HepG2 (cell line): ENCODE measurements at regions not wholly inside any gene's neighbourhood (a gene's known extent, or its start where the extent isn't known, plus 50 kb on each side); places are given as distances from the start of the nearest gene placed in this dataset.
"Not testable (repeated sequence)": the region's sequence is repeated elsewhere in the genome, so short reads cannot be mapped to it uniquely, and the experiment has no call there.

ENCODE experiments used
- ATAC-seq: fragments of 200-7000 bp; cut with Tn5 transposase; 3 replicates; pipeline ENCODE4 v1.9.1; 2020; ENCODE audit warnings: mild to moderate bottlenecking, moderate library complexity
- BruUV-seq: library from RNA; stranded (reverse); fragments of 400-500 nt; replicated peaks from 2 replicates; lab custom pipeline; 2021; lab: Mats Ljungman, UMichigan
- CTCF ChIA-PET: fragments of 300-600 bp; formaldehyde crosslinking; extraction: SDS; loops from one replicate; lab custom pipeline; 2021; ENCODE audit warnings: low total read pairs, inconsistent platforms, low intra/inter-chr PET ratio; lab: Yijun Ruan, JAX
- POLR2A ChIA-PET: fragments of 350-600 bp; sonication (Branson Sonifier 250); formaldehyde crosslinking; loops from one replicate; lab custom pipeline; 2020; ENCODE audit warnings: antibody characterized with exemption, inconsistent platforms; lab: Yijun Ruan, JAX
- DNase-seq: peaks from one replicate; pipeline ENCODE4 v3.0.0-alpha.2; 2015; ENCODE audit warnings: low spot score
- FAIRE-seq: peaks from 3 replicates; lab custom pipeline; 2011; peaks lifted over from hg19 to GRCh38; lab: Jason Lieb, UNC
- H2AFZ ChIP-seq: one replicate; pipeline ENCODE4 v1.6.1; 2011; ENCODE audit warnings: low read length, inconsistent platforms
- H3K27ac ChIP-seq: fragments of 300-600 bp; 3 replicates; pipeline ENCODE4 v1.8.0; 2011; ENCODE audit warnings: mixed run types, mild to moderate bottlenecking, mixed read lengths, low read length, inconsistent platforms; ENCODE audit not compliant: insufficient read depth; ENCODE audit errors: extremely low read length
- H3K27me3 ChIP-seq, 2 experiments: fragments of 200-600 bp in 1 of 2; 2 replicates in 1 of 2; 3 replicates in 1 of 2; pipeline versions ENCODE4 v1.6.0 to v1.8.0; 2011; ENCODE audit warnings: low read length in 2 of 2, mild to moderate bottlenecking in 2 of 2, moderate library complexity in 2 of 2, inconsistent platforms in 1 of 2; ENCODE audit not compliant: insufficient read depth in 2 of 2, control insufficient read depth in 1 of 2
- H3K36me3 ChIP-seq, 2 experiments: fragments of 200-600 bp in 1 of 2; replicated peaks in 1 of 2; 2 replicates in 1 of 2; 3 replicates in 1 of 2; pipeline versions ENCODE4 v1.5.1 to v1.8.0; 2011; ENCODE audit warnings: low read length in 2 of 2, inconsistent platforms in 1 of 2; ENCODE audit not compliant: insufficient read depth in 2 of 2, control insufficient read depth in 1 of 2
- H3K4me1 ChIP-seq: 2 replicates; pipeline ENCODE4 v1.5.1; 2012; ENCODE audit warnings: low read length, inconsistent platforms; ENCODE audit not compliant: insufficient read depth
- H3K4me2 ChIP-seq: 2 replicates; pipeline ENCODE4 v1.6.0; 2011; ENCODE audit warnings: low read depth, low read length, inconsistent platforms
- H3K4me3 ChIP-seq, 3 experiments: fragments of 200-600 bp in 1 of 3; sonication (generic), shearing (Covaris generic) in 1 of 3; replicated peaks in 1 of 3; 2 replicates each; pipeline ENCODE4 v1.5.1; 2011 to 2016; ENCODE audit warnings: low read length in 3 of 3, inconsistent platforms in 2 of 3, low read depth in 2 of 3, mild to moderate bottlenecking in 2 of 3, control low read depth in 1 of 3, mixed read lengths in 1 of 3; ENCODE audit not compliant: insufficient read depth in 1 of 3
- H3K79me2 ChIP-seq: one replicate; pipeline ENCODE4 v1.6.1; 2011; ENCODE audit warnings: low read length, inconsistent platforms; ENCODE audit not compliant: insufficient read depth
- H3K9ac ChIP-seq: 2 replicates; pipeline ENCODE4 v1.6.0; 2011; ENCODE audit warnings: mild to moderate bottlenecking, low read depth, low read length, inconsistent platforms; ENCODE audit not compliant: insufficient read depth
- H3K9me3 ChIP-seq: 2 replicates; pipeline ENCODE4 v1.5.1; 2012; ENCODE audit warnings: mild to moderate bottlenecking, low read length
- H4K20me1 ChIP-seq: 2 replicates; pipeline ENCODE4 v1.6.0; 2011; ENCODE audit warnings: inconsistent platforms, mild to moderate bottlenecking, low read length, moderate library complexity; ENCODE audit not compliant: insufficient read depth
- WGBS: methylation state at CpG from one replicate; pipeline ENCODE4 v1.1.6; 2017; ENCODE audit warnings: low lambda C conversion rate; 5-methylcytosine and 5-hydroxymethylcytosine counted together
- in situ Hi-C: cut with HindIII; loops from 2 replicates; pipeline ENCODE4 v1.10.0; 2017; ENCODE audit warnings: low pct_unique_long_range_greater_than_20kb; ENCODE audit not compliant: extremely low pct_ligation_motif_present
- intact Hi-C: fragments of 100-400 bp; cut with micrococcal nuclease; formaldehyde crosslinking; loops from one replicate; pipeline ENCODE4 v1.10.0; 2022; ENCODE audit not compliant: unreplicated experiment

GRCh38 chr22:16730894-16731293 lies 94.3 kb downstream of the XKR3 start:
- H3K9ac ChIP-seq, DNase-seq, POLR2A ChIA-PET, H3K4me2 ChIP-seq, CTCF ChIA-PET, intact Hi-C loops, ATAC-seq, H4K20me1 ChIP-seq, H3K27me3 ChIP-seq, H3K79me2 ChIP-seq, H3K4me3 ChIP-seq, H3K27ac ChIP-seq, H3K4me1 ChIP-seq, H3K9me3 ChIP-seq, FAIRE-seq, in situ Hi-C loops, BruUV-seq, H3K36me3 ChIP-seq, H2AFZ ChIP-seq: not testable (repeated sequence)
- 73% methylated on average over 4 of the region's 4 CpGs for WGBS

DNA sequence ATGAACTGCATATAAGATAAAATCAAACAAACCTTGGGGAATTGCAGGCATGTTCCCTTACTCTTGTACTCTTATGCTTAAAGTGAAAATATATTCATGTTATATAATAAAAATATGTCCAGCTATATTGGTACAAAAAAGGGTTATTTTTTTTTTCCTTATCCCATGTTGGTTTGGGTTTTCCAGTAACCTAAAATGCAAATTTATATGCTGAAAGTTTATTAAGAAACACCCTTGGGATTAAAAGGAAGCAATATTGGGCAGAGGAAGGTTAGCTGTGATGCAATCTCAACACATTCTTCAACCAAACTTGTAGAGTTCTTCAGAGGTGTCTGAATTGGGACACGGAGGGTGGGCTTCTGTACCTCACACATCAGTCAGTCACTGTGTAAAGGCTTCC lies 97.7 kb downstream of the XKR3 start:
- 0% methylated on average over 1 of the region's 1 CpG for WGBS
- H3K4me2 ChIP-seq, POLR2A ChIA-PET, intact Hi-C loops, CTCF ChIA-PET, H3K9me3 ChIP-seq, H3K27me3 ChIP-seq, H3K9ac ChIP-seq, H2AFZ ChIP-seq, H3K4me1 ChIP-seq, BruUV-seq, H3K4me3 ChIP-seq, H3K79me2 ChIP-seq, H3K36me3 ChIP-seq, in situ Hi-C loops, ATAC-seq, H3K27ac ChIP-seq, DNase-seq, H4K20me1 ChIP-seq, FAIRE-seq: not testable (repeated sequence)

GRCh38 chr22:16723241-16723640 lies 102.0 kb downstream of the XKR3 start:
- ATAC-seq, DNase-seq, POLR2A ChIA-PET, H3K4me2 ChIP-seq, H3K27ac ChIP-seq, BruUV-seq, H3K4me1 ChIP-seq, H3K4me3 ChIP-seq, H3K9me3 ChIP-seq, H3K36me3 ChIP-seq, FAIRE-seq, H3K9ac ChIP-seq, H4K20me1 ChIP-seq, H3K27me3 ChIP-seq, H3K79me2 ChIP-seq, in situ Hi-C loops, H2AFZ ChIP-seq, CTCF ChIA-PET, intact Hi-C loops: not testable (repeated sequence)
- 46% methylated on average over 4 of the region's 4 CpGs for WGBS

DNA sequence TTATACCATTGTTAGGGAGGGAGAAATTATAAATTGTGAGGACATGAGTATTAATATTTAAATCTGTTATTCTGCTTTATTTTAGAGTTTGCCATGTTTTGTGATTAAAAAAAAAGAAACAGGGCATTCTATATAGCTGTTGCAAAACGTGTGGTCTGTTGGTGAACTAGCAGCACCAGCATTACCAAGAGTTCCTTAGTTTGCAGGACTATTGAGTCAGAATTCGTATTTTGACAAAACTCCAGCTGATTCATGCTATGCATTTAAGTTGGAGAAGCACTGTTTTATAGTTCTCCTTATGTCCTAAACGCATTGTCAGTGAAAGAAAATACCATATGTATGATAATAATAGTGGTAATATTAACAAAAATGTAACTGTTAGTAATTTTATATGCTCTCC lies 102.6 kb downstream of the XKR3 start:
- DNase-seq, H3K27me3 ChIP-seq, H3K9me3 ChIP-seq, H4K20me1 ChIP-seq, H3K9ac ChIP-seq, intact Hi-C loops, POLR2A ChIA-PET, H3K27ac ChIP-seq, in situ Hi-C loops, H3K79me2 ChIP-seq, ATAC-seq, H3K4me3 ChIP-seq, BruUV-seq, H3K36me3 ChIP-seq, FAIRE-seq, H3K4me2 ChIP-seq, H2AFZ ChIP-seq, CTCF ChIA-PET, H3K4me1 ChIP-seq: not testable (repeated sequence)
- 0% methylated on average over 3 of the region's 3 CpGs for WGBS
